ENCODE measurements at regions not wholly inside any gene's neighbourhood (a gene's known extent, or its start where the extent isn't known, plus 50 kb on each side); places are given as distances from the start of the nearest gene placed in this dataset.

DNA sequence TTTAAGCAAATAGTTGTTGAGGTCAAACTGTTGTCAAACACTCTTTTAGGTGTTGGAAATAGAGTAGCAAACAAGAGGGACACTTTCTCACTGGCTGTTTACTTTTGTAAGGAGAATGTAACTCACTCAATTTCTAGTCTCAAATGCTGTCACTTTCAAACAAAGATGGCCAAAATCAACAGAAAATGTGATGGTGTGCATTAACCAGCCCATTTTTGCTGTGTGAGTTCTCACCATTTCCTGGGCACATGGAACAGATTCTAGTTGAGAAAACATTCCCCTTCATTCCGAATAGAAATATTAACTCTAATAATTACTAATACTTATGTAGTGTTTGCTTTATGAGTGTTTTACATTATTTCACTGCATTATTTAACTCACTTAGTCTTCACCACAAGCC, 128.2 kb upstream of the XYLT1 start:
- DNase-seq (ENCODE audit: low read depth, low spot score), result no peak

DNA sequence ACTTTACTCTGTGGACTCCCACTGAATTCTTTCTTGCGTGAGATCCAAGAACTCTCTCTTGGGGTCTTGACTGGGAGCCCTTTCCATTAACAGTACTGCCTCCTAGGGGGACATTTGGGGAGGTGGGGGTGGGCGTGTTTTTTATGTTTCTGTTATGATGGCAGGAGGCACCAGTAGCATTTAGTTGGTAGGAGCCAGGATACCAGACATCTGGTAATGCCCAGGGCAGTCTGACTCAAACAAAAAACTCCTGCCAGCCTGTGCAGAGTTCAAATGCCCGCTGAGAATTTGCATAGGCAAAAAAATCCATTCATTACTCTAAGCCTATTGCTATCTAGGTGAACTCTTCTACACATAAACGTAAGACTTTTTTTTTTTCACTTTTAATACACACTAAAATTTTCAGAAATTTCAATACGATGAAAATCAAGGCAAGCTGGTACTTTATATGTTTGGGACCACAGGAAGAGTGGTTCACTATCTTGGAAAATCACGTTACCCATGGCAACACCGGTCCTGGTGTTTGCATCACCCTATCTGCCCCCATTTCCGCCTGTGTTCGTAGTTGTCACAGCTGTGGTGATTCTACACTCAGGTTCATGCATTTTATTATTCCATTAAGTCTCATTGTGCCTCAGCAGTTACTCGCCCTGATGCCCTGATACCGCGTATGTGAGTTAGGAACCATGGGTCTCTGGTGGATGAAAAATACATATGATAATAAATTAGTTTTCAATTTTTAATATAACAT, 121.1 kb upstream of the XYLT1 start:
- DNase-seq (ENCODE audit: low read depth, low spot score), result no peak

DNA sequence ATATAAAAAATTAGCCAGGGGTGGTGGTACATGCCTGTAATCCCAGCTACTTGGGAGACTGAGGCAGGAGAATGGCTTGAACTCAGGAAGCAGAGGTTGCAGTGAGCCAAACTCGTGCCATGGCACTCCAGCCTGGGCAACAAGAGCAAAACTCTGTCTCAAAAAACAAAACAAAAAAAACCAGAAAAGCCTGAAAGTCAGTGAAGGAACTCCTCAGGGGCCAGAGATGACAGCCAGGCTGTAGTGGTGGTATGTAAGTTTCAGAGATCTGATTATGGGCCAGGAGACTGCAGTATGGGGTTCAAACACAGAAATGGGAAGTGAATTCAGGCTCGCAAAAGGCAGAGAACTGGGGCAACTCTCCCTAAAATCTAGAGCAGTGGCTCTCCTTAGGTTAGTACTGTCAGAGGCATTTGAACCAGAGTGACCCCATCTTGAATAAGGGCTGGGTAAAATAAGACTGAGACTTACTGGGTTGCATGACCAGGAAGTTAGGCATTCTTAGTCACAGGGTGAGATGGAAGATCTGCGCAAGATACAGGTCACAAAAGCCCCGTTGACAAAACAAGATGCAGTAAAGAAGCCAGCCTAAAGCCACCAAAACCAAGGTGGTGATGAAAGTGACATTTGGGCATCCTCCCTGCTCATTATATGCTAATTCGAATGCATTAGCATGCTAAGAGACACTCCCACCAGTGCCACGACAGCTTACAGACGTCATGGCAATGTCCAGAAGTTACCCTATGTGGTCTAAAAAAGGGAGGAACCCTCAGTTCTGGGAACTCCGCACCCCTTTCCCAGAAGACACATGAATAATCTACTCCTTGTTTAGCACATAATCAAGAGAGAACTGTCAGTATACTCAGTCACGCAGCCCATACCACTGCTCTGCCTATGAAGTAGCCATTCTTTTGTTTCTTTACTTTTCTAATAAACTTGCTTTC, 120.2 kb upstream of the XYLT1 start:
- no peak for DNase-seq (ENCODE audit: low read depth, low spot score)

DNA sequence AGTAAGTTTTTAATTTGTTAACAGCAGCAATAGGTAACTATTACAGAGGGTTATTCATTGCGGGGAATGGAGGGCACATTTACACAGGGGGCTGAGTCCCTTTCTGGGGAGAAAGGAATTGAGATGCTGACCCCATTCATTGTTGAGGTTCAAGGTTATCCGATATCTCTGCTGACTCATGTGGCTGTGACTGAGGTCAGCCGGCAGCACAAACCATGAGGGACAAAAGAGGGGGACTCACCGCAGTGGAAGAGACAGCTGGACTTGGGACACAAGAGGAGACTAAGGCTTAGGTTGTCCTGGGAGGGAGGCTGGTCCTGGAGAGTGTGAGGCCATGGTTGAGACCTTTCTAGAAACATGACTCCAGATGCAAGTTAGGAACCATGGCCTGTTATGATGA, 119.1 kb upstream of the XYLT1 start:
- DNase-seq (ENCODE audit: low read depth, low spot score), result no peak

GRCh38 chr16:17585449-17586074, 114.8 kb upstream of the XYLT1 start:
- no peak for DNase-seq (ENCODE audit: low read depth, low spot score)

DNA sequence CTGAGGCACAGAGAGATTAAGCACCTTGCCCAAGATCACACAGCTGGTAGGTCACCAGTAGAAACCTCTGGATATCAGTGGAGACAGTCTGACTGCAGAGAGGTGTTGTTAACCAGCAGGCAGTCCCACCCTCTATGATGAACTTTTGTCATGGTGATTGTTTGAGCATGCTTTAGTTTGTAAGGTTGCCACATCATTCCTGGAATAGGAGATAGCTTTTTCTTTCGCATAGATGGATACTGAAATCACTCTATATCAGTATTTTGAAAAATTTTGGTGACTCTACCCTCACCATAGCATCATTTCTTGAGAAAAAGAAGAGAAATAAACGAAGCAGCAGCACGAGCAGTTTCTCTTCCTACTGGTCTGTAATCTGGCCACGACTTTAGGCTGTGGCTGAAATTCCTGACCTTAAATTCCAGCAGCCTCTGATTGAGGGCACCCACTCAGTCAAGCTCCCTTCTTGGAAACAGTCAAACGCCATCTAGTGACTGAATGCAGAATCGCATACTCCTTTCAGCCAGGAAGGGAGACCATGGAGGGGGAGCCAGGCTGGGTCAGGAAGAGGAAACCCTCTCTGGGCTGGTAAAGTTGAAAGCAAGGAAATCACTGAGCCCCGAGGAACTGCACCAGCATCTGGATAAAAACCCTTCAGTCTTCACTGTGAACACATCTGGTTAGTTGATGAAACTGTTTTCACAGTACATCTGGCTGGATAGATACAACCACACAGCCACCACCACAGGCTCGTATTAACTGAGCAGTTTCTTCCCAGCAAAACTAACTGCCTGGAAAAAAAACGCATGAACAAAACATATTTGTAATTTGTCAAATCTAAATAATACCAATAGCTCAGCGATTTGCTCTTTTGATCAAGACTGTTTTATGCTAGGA, 108.5 kb upstream of the XYLT1 start:
- DNase-seq (ENCODE audit: low read depth, low spot score), result peak; percentile 89

DNA sequence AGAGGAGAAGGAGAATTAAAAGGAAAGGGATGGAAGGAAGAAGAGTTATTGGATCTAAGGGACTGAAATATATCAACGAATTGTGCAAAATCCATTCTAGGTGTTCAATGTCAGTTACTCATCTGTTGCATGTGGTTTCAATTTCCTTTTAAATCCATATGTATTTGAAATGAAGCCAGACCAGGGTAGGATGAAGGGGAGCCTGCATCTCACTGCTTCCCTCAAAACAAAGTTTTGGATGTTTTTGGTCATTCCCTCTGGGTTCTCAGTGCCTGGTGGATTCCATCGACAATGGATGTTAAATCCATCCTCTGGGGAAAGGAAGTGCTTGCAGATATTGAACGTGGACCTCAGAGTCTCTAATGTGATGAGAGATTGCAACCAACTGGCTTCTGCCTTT, 103.5 kb upstream of the XYLT1 start:
- no peak for DNase-seq (ENCODE audit: low read depth, low spot score)

DNA sequence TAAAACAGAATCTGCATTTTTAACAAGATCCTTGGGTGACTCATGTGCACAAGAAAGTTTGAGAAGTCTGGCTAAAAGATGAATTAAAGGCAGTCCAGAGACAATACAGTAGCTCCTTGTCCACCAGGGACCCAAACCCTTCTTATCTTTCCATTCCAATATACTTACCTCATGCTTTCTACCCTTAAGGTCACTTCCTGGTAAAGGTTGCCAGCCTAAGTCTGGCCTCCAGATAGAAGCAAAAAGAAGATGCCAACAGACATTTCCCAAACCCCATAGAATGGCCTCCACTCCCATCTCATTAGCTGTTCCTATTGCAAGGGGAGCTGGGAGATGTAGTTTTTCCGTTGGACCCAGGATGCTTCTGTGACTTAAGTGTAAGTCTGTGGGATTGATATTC, 101.4 kb upstream of the XYLT1 start:
- DNase-seq (ENCODE audit: low read depth, low spot score), result no peak

- DNase-seq (ENCODE audit: low read depth, low spot score), result no peak
Measured at GRCh38 chr16:17571499-17572093, 100.8 kb upstream of the XYLT1 start.

- DNase-seq (ENCODE audit: low read depth, low spot score), result no peak
Measured at GRCh38 chr16:17568239-17568638, 97.5 kb upstream of the XYLT1 start.

DNA sequence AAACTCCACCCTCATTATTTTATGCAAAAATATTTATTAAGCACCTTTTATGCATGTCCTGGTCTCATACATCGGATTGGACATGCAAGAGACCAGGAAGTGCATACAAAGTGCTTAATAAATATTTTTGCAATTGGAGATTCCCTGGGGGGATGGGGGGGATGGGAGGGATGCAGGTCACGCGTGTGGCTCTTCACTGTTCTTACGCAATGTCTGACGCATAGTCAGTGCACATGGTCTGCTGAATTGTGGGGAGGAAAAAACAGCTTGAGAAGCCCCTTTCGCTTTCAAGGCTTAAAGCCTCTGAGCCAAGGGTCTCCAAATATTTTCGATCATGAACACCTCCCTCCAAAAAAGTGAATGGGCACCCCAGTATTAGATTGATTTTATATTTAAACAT, 96.7 kb upstream of the XYLT1 start:
- DNase-seq (ENCODE audit: low read depth, low spot score), result no peak

DNA sequence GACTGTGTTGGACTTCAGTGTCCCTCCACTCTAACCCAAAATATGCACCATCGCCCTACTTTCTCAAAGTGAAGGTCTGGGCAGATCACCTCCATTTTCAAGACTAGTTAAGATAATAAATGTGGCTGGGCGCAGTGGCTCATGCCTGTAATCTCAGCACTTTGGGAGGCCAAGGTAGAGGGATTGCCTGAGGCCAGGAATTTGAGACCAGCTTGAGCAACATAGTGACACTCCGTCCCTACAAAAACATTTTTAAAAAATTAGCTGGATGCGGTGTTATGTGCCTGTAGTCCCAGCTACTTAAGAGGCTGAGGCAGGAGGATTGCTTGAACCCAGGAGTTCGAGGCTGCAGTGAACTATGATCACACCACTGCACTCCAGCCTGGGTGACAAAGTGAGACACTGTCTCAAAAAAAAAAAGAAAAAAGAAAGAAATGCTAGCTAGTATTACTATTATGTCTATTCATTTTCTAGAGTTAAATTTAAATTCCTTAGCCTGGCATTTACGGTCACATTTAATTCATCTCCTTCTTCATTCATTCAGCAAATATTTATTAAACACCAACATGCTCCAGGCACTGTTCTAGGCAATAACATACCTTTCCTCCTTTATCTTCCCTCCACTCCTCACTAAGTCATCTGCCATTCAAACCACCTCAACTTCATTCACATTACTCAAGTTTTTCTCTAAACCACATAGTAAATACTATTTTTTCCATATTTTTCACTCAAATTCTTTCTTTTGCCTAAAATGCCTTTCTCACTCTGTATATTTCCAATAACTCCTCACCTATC, 96.1 kb upstream of the XYLT1 start:
- DNase-seq (ENCODE audit: low read depth, low spot score), result no peak

GRCh38 chr16:17566075-17566474, 95.3 kb upstream of the XYLT1 start:
- DNase-seq (ENCODE audit: low read depth, low spot score), result no peak

DNA sequence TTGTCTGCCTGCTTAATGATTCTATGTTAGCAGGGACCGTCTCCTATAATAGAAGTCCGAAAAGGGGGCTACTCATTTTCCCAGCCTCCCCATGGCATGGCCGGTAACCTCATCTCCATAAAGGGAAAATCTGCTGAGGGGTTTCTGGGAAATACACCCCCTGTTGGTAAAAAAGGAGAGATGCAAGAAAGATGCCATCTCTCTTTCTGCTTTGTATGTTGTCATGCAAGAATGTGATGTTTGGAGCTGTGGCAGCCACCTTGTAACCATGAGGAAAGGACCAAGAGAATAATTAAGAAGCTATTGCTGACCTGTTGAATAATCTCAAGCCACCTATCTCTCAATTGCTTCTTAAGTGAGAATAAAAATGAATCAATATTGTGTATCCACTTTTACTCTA, 94.8 kb upstream of the XYLT1 start:
- no peak for DNase-seq (ENCODE audit: low read depth, low spot score)

DNA sequence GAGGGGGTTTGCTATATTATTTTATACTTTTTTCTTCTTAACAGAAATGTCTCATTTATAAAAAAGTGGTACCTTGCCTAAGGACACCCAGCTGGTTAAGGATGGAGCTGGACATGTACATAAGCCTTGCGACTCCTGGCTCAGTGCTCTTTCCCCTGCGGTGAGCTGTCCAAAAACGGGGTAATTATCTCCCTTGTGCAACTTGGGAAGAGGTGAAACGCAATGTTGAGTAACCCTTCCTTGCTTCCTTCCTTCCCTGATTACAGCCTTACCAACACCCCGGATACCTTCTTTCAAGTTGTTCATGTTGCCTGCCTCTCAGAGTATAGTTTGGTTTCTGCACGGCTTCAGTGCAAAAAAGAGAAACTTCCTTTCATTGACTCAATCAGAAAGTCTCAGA, 94.1 kb upstream of the XYLT1 start:
- DNase-seq (ENCODE audit: low read depth, low spot score), result no peak

- DNase-seq (ENCODE audit: low read depth, low spot score), result no peak
Measured at GRCh38 chr16:17563323-17564091, 92.7 kb upstream of the XYLT1 start.

- no peak for DNase-seq (ENCODE audit: low read depth, low spot score)
Measured at GRCh38 chr16:17561056-17561455, 90.3 kb upstream of the XYLT1 start.

DNA sequence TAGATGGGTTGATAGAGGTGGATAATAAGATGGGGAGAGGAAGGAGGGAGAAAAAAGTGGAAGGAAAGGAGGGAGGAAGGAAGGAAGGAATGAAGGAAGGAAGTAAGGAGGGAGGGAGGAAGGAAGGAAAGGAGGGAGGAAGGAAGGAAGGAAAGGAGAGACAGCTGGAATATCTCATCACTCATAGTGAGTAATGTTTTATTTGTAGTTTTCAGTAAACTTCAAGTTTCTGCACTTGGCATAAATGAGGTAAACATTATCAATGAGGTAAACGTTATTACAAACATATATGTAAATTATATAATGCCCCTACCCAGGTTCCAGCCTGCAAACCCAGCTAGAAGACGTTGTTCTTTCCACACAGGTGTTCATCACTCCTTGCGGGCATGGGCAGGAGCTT, 89.8 kb upstream of the XYLT1 start:
- DNase-seq (ENCODE audit: low read depth, low spot score), result no peak

GRCh38 chr16:17559394-17559793, 88.6 kb upstream of the XYLT1 start:
- no peak for DNase-seq (ENCODE audit: low read depth, low spot score)

Data from astrocyte of the hippocampus (primary cell).